Activated naive CD8-positive, alpha-beta T cell treated with anti-CD3 and anti-CD28 coated beads, Interleukin-2, amount 50 U/mL, for 24 hours (primary cell): ENCODE measurements at regions not wholly inside any gene's neighbourhood (a gene's known extent, or its start where the extent isn't known, plus 50 kb on each side); places are given as distances from the start of the nearest gene placed in this dataset.

ENCODE experiments used
- ATAC-seq: fragments of 150-1000 bp; cut with Tn5 transposase; one replicate; pipeline ENCODE4 v1.10.0; 2021
- DNase-seq: peaks from one replicate; pipeline ENCODE4 v3.0.0; 2021
- H3K27ac Mint-ChIP-seq: one replicate; pipeline ENCODE4 v1.8.0; 2021; ENCODE audit warnings: mild to moderate bottlenecking, mixed read lengths
- H3K27me3 Mint-ChIP-seq: one replicate; pipeline ENCODE4 v1.8.0; 2021; ENCODE audit warnings: mixed read lengths
- H3K36me3 Mint-ChIP-seq: one replicate; pipeline ENCODE4 v1.8.0; 2021; ENCODE audit warnings: low read depth, mixed read lengths
- H3K4me1 Mint-ChIP-seq: one replicate; pipeline ENCODE4 v1.8.0; 2021; ENCODE audit warnings: mixed read lengths
- H3K4me3 Mint-ChIP-seq: one replicate; pipeline ENCODE4 v1.8.0; 2021; ENCODE audit warnings: mild to moderate bottlenecking, moderate library complexity, mixed read lengths
- H3K9me3 Mint-ChIP-seq: one replicate; pipeline ENCODE4 v1.8.0; 2021; ENCODE audit warnings: mixed read lengths

GRCh38 chr11:116312570-116313391 is 460.0 kb downstream of the BUD13 start:
- DNase-seq (no peak), ATAC-seq (no peak)
- Mint-ChIP-seq H3K4me3 (no peak overlapping the region), H3K27ac (no peak overlapping the region), H3K4me1 (no peaks in the 10 kb centered on the region), H3K9me3 (no peaks in the 10 kb centered on the region), H3K36me3 (no peaks in the 10 kb centered on the region), H3K27me3 (peaks cover 17% of the 10 kb centered on the region)

- Mint-ChIP-seq H3K27ac (no peak overlapping the region), H3K4me1 (no peaks in the 10 kb centered on the region), H3K27me3 (peaks cover 18% of the 10 kb centered on the region), H3K36me3 (no peaks in the 10 kb centered on the region), H3K9me3 (no peaks in the 10 kb centered on the region), H3K4me3 (no peak overlapping the region)
- ATAC-seq = no peak
- no peak for DNase-seq
These were observed 461.6 kb downstream of the BUD13 start for GRCh38 chr11:116311206-116311605.

GRCh38 chr11:116310698-116311097 is 462.1 kb downstream of the BUD13 start:
- no peak for DNase-seq
- Mint-ChIP-seq H3K9me3 (no peaks in the 10 kb centered on the region), H3K4me1 (no peaks in the 10 kb centered on the region), H3K4me3 (no peak overlapping the region), H3K27ac (no peak overlapping the region), H3K36me3 (no peaks in the 10 kb centered on the region), H3K27me3 (peaks cover 18% of the 10 kb centered on the region)
- ATAC-seq = no peak

- ATAC-seq = no peak
- Mint-ChIP-seq H3K9me3 (no peaks in the 10 kb centered on the region), H3K4me3 (no peak overlapping the region), H3K27me3 (peaks cover 17% of the 10 kb centered on the region), H3K4me1 (no peaks in the 10 kb centered on the region), H3K36me3 (no peaks in the 10 kb centered on the region), H3K27ac (no peak overlapping the region)
- DNase-seq = no peak
These were observed 462.6 kb downstream of the BUD13 start for GRCh38 chr11:116310226-116310625.

GRCh38 chr11:116309446-116309845 is 463.3 kb downstream of the BUD13 start:
- Mint-ChIP-seq H3K36me3 (no peaks in the 10 kb centered on the region), H3K27ac (no peak overlapping the region), H3K4me3 (no peak overlapping the region), H3K4me1 (no peaks in the 10 kb centered on the region), H3K9me3 (no peaks in the 10 kb centered on the region), H3K27me3 (peaks cover 12% of the 10 kb centered on the region)
- DNase-seq (no peak), ATAC-seq (no peak)

DNA sequence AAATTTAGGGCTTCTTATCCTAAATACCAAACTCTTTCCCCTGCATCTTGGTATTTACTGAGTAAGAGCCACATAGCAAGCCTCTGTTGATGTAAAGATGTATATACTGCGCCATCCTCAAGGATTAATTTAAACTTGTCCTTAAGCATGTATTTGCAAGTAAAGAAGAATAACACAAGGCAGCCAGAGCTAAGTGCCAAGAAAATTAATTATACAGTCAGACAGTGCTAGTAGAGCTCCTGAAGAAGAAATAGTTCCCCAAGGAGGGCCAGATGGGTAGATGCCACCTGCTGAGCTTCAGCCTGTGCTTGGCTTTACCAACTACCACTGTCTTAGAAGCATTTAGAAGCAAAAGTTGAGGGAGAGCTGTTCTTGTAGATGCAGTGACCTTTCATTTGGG is 470.0 kb downstream of the BUD13 start:
- Mint-ChIP-seq H3K27ac (no peak overlapping the region), H3K36me3 (no peaks in the 10 kb centered on the region), H3K4me1 (no peaks in the 10 kb centered on the region), H3K9me3 (peaks cover 4% of the 10 kb centered on the region), H3K4me3 (no peak overlapping the region), H3K27me3 (peaks cover 2% of the 10 kb centered on the region)
- ATAC-seq = no peak
- no peak for DNase-seq

DNA sequence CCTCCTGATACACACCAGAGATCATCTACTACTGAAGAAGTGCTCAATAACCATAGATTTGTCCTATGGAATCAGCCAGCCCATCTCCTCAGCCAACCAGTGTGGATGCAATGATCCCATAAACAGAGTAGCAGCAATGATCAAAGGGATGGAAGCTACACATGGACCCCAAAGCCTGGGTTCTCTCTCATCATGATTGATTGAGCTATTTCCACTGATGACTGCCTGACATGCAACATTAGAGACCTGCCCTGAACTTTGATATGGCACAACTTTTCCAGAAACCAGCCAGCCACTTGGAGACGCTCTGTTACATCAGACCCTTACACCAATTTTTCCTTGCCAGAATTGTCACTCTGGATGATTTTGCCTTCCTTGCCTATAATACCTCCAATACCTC is 471.6 kb downstream of the BUD13 start:
- Mint-ChIP-seq H3K36me3 (no peaks in the 10 kb centered on the region), H3K4me1 (no peaks in the 10 kb centered on the region), H3K9me3 (peaks cover 4% of the 10 kb centered on the region), H3K27ac (no peak overlapping the region), H3K4me3 (no peak overlapping the region), H3K27me3 (no peaks in the 10 kb centered on the region)
- DNase-seq (no peak), ATAC-seq (no peak)

- peaks cover 4% of the 10 kb centered on the region for H3K9me3 Mint-ChIP-seq
- H3K27me3 Mint-ChIP-seq = no peaks in the 10 kb centered on the region
- no peak overlapping the region for H3K4me3 Mint-ChIP-seq
- no peak overlapping the region for H3K27ac Mint-ChIP-seq
- no peaks in the 10 kb centered on the region for H3K36me3 Mint-ChIP-seq
- H3K4me1 Mint-ChIP-seq = no peaks in the 10 kb centered on the region
- DNase-seq (no peak), ATAC-seq (no peak)
These were observed 472.6 kb downstream of the BUD13 start for GRCh38 chr11:116300232-116300631.

DNA sequence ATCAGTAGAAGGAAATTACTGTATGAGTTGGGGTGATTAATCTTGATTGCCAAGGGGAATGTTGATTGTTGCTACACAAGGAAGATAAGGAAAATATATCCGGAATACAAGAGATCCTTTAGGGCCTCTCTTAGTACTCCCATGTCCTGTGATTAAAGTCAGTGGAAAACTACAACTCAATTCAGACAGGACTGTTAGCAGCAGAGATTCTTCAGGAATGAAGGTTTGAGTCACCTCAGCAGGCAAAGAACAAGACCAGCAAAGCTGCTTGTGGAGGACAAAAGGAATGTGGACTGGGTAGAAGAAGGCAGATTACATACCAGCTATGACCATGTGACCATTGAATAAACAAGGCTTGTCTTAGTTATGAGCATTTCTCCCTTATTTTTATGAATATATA is 478.2 kb downstream of the BUD13 start:
- no peak for ATAC-seq
- DNase-seq = no peak
- Mint-ChIP-seq H3K4me3 (no peak overlapping the region), H3K4me1 (no peaks in the 10 kb centered on the region), H3K27ac (no peak overlapping the region), H3K27me3 (no peaks in the 10 kb centered on the region), H3K36me3 (no peaks in the 10 kb centered on the region), H3K9me3 (peaks cover 15% of the 10 kb centered on the region)

GRCh38 chr11:116287866-116288265 is 484.9 kb downstream of the BUD13 start:
- DNase-seq (no peak), ATAC-seq (no peak)
- Mint-ChIP-seq H3K27ac (no peak overlapping the region), H3K4me1 (no peaks in the 10 kb centered on the region), H3K27me3 (no peaks in the 10 kb centered on the region), H3K9me3 (peaks cover 10% of the 10 kb centered on the region), H3K36me3 (no peaks in the 10 kb centered on the region), H3K4me3 (no peak overlapping the region)

DNA sequence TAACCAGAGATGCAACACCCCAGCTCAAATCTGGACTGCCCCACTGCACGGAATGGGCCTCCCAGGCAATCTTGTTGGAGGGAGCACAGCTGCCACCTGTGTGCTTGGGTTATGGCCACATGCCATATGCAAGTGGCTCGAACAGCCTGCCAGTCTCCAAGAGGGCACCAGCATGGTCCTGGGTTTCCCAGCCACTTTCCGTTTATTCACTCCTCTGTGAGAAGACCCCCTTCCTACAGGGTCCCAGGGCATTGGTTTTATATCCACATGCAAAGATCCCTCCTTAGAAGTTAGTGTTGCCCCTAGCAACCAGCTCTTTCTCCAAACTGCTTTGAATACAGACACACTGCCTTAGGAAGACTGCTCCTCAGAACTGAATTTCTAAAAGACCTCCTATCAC is 487.8 kb downstream of the BUD13 start:
- Mint-ChIP-seq H3K4me1 (no peaks in the 10 kb centered on the region), H3K36me3 (no peaks in the 10 kb centered on the region), H3K9me3 (no peaks in the 10 kb centered on the region), H3K4me3 (no peak overlapping the region), H3K27ac (no peak overlapping the region), H3K27me3 (no peaks in the 10 kb centered on the region)
- DNase-seq = no peak
- no peak for ATAC-seq

DNA sequence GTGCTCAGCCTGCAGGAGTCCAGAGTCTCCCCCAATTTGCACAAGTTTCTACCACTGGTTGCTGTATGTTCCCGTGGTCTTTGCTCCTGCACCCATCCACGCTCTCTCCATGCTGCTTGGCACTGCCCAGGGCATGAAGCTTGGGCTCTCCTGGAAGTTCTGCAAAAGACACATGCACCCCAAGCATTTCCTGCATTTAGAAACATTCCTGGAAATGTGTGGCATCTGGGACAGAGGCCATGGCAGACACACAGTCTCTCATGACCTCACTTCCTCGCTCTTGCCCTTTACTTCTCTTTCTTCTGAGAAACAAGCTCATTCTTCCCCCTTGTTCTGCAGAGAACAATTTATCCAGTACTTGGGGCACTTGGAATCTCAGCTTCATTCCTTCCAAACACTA is 489.5 kb downstream of the BUD13 start:
- no peaks in the 10 kb centered on the region for H3K4me1 Mint-ChIP-seq
- no peak for ATAC-seq
- no peaks in the 10 kb centered on the region for H3K27me3 Mint-ChIP-seq
- H3K4me3 Mint-ChIP-seq = no peak overlapping the region
- no peak overlapping the region for H3K27ac Mint-ChIP-seq
- H3K36me3 Mint-ChIP-seq = no peaks in the 10 kb centered on the region
- no peak for DNase-seq
- no peaks in the 10 kb centered on the region for H3K9me3 Mint-ChIP-seq

DNA sequence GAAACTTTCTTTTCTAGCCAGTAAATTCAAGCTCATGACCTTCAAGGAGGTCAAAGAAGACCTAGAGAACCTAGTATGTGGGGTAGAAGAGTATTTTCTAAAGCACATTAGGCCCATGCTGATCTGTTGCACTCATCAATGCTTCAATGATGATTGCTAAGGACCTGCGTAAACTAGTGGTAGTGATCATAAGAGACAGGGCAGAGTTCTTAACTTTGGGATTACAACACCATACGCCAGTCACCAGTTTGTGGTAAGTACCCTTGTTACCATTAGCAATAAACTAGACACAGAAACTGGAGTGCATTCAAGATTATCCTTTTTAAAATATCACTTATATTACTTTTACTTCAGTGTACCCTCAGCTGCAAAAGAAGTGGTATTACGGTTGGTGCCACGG is 490.3 kb downstream of the BUD13 start:
- H3K4me3 Mint-ChIP-seq = no peak overlapping the region
- no peaks in the 10 kb centered on the region for H3K9me3 Mint-ChIP-seq
- ATAC-seq (no peak), DNase-seq (no peak)
- no peaks in the 10 kb centered on the region for H3K27me3 Mint-ChIP-seq
- no peaks in the 10 kb centered on the region for H3K4me1 Mint-ChIP-seq
- no peaks in the 10 kb centered on the region for H3K36me3 Mint-ChIP-seq
- H3K27ac Mint-ChIP-seq = no peak overlapping the region

DNA sequence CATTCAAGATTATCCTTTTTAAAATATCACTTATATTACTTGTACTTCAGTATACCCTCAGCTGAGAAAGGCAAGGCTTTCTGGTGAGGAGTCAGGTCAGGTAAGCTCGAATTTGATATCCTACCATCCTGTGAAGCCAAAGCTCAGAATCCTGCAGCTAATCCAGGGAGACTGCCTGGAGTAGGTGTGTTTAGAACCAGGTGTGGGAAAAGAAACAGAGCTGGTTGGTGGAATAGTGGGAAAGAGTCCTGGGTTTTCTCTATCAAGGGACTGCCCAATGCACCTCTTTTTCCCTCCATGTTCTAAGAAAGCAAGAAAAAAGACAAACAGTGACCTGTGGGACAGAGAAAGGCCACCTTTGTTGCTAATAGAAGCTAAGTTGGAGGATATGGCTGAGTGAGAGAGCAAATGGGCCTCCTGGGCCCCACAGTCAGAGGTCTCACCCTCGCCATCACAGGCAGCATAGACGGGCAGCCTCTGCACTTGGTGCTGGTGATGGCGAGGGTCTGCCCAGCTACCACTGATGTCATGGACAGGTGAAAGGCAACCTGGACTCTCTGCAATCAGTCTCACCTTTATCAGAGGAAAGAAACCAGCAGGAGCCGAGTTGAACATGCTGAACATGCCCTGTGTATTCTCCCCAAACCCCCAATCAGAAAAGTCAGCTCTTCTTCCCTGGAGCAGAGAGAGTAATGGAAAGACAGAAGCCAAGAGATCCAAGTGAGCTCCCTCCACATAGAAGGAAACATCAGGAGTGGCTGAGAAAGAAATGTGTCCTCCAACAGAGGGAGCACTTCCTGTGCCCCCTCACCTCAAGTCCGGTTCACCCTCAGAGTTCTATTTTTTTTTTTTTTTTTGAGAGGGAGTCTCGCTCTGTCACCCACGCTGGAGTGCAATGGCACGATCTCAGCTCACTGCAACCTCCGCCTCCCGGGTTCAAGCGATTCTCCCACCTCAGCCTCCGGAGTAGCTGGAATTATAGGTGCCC is 491.3 kb downstream of the BUD13 start:
- ATAC-seq (no peak), DNase-seq (no peak)
- H3K9me3 Mint-ChIP-seq = no peaks in the 10 kb centered on the region
- H3K4me3 Mint-ChIP-seq = no peak overlapping the region
- no peaks in the 10 kb centered on the region for H3K36me3 Mint-ChIP-seq
- no peak overlapping the region for H3K27ac Mint-ChIP-seq
- no peaks in the 10 kb centered on the region for H3K27me3 Mint-ChIP-seq
- no peaks in the 10 kb centered on the region for H3K4me1 Mint-ChIP-seq

DNA sequence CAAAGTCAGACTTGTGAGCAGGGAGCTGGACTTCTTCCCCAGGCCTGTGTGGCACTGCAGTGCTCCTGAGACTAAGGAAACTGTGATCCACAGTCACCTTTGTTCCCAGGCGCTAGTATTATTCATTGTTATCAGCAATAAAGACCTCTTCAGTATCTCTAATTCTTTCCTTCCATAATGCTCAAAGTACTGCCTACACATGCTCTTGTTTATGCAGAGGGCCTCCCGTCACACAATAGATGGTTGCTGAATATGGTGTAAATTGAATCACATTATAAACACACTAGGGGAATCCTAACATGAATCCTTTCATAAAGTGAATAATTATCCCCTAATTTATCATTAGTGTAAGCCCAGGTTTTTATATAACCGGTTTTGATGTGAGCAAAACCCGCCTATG is 493.3 kb downstream of the BUD13 start:
- Mint-ChIP-seq H3K4me1 (no peaks in the 10 kb centered on the region), H3K9me3 (no peaks in the 10 kb centered on the region), H3K4me3 (no peak overlapping the region), H3K27me3 (peaks cover 7% of the 10 kb centered on the region), H3K36me3 (no peaks in the 10 kb centered on the region), H3K27ac (no peak overlapping the region)
- no peak for ATAC-seq
- DNase-seq = no peak
